NCI-H1417 (cell line): ENCODE measurements at regions not wholly inside any gene's neighbourhood (a gene's known extent, or its start where the extent isn't known, plus 50 kb on each side); places are given as distances from the start of the nearest gene placed in this dataset.
"Not testable (repeated sequence)": the region's sequence is repeated elsewhere in the genome, so short reads cannot be mapped to it uniquely, and the experiment has no call there.

ENCODE experiments used
- DNase-seq, 3 experiments: peaks; one replicate each; lab custom pipeline; 2025; lab: John Stamatoyannopoulos, UW

GRCh38 chr3:74131546-74132328 lies 482.7 kb downstream of the CNTN3 start:
- not testable (repeated sequence) for DNase-seq

- DNase-seq: no peak
Observed at GRCh38 chr3:74129611-74130010, 484.8 kb downstream of the CNTN3 start.

GRCh38 chr3:74129056-74129455 lies 485.4 kb downstream of the CNTN3 start:
- no peak for DNase-seq

GRCh38 chr3:74127256-74127655 lies 487.2 kb downstream of the CNTN3 start:
- no peak for DNase-seq

- DNase-seq: no peak
Observed at GRCh38 chr3:74124782-74125181, 489.7 kb downstream of the CNTN3 start.

GRCh38 chr3:74122281-74122680 lies 492.2 kb downstream of the CNTN3 start:
- no peak for DNase-seq

GRCh38 chr3:74121761-74122160 lies 492.7 kb downstream of the CNTN3 start:
- no peak for DNase-seq

- peak in 2 of 3 experiments; percentile 28 to 71 for DNase-seq
Observed at GRCh38 chr3:74119221-74119620, 494.5 kb upstream of the PDZRN3 start.

- no peak for DNase-seq
Observed at GRCh38 chr3:74115906-74116305, 491.2 kb upstream of the PDZRN3 start.

GRCh38 chr3:74107451-74107850 lies 482.7 kb upstream of the PDZRN3 start:
- no peak for DNase-seq

- DNase-seq: no peak
Observed at GRCh38 chr3:74106925-74107324, 482.2 kb upstream of the PDZRN3 start.

- DNase-seq: no peak
Observed at GRCh38 chr3:74091204-74091603, 466.5 kb upstream of the PDZRN3 start.

- peak in 2 of 3 experiments; percentile 53 to 90 for DNase-seq
Observed at GRCh38 chr3:74089814-74090213, 465.1 kb upstream of the PDZRN3 start.

- no peak for DNase-seq
Observed at GRCh38 chr3:74080056-74080461, 455.3 kb upstream of the PDZRN3 start.

- no peak for DNase-seq
Observed at GRCh38 chr3:74075241-74075640, 450.5 kb upstream of the PDZRN3 start.

- no peak for DNase-seq
Observed at GRCh38 chr3:74074700-74075099, 450.0 kb upstream of the PDZRN3 start.

- peak in 2 of 3 experiments; percentile 43 to 75 for DNase-seq
Observed at GRCh38 chr3:74067296-74067695, 442.6 kb upstream of the PDZRN3 start.

- peak in 2 of 3 experiments; percentile 4 to 18 for DNase-seq
Observed at GRCh38 chr3:74066456-74066855, 441.7 kb upstream of the PDZRN3 start.

- no peak for DNase-seq
Observed at GRCh38 chr3:74059923-74060600, 435.3 kb upstream of the PDZRN3 start.

GRCh38 chr3:74059301-74059922 lies 434.7 kb upstream of the PDZRN3 start:
- no peak for DNase-seq

- DNase-seq: no peak
Observed at GRCh38 chr3:74057169-74057568, 432.4 kb upstream of the PDZRN3 start.

GRCh38 chr3:74055061-74055460 lies 430.3 kb upstream of the PDZRN3 start:
- no peak for DNase-seq

- DNase-seq: no peak
Observed at GRCh38 chr3:74054566-74054965, 429.8 kb upstream of the PDZRN3 start.
